Dedifferentiated amniotic fluid mesenchymal stem cell (primary cell): ENCODE measurements at regions not wholly inside any gene's neighbourhood (a gene's known extent, or its start where the extent isn't known, plus 50 kb on each side); places are given as distances from the start of the nearest gene placed in this dataset.
"Not testable (repeated sequence)": the region's sequence is repeated elsewhere in the genome, so short reads cannot be mapped to it uniquely, and the experiment has no call there.

Experiments
- DNase-seq: peaks from one replicate; pipeline ENCODE4 v3.0.0-alpha.2; 2016; ENCODE audit errors: extremely low spot score

GRCh38 chr10:25076506-25077177 lies 60.2 kb downstream of the THNSL1 start:
- no peak for DNase-seq

DNA sequence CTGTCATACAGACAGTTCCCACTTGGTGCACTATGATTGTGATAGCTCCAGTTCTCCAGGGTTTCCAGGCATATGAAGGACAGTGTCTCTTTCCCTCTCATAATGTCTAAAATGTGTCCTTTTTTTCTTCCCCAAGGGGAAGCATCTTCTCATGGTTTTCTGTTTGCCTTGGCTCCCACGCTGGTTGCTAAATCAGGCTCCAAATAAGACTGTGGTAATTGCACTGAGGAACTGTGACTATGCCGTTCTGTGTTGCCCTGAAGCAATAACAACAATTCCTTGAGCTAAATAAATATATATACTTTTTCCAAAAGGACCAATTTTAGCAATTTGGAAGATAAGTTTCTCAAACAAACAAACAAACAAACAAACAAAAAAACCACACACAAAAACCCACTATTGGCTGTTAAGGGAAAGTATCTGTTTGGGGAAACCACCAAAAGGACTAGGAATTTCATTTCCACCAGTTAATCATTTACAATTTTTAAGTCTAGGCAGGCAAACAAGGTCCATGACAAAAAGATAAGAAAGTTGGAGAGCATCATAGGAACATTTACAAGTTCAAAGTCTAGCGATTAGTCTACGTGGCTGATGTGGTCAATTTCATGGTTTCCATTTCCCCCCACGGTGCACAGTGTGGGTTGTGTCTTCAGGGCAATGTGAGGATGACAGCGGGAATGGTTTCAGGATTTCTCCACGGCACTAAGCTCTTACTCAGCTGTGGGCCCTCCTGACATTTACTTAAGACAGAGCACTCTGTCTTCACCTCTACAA lies 62.4 kb downstream of the THNSL1 start:
- no peak for DNase-seq

DNA sequence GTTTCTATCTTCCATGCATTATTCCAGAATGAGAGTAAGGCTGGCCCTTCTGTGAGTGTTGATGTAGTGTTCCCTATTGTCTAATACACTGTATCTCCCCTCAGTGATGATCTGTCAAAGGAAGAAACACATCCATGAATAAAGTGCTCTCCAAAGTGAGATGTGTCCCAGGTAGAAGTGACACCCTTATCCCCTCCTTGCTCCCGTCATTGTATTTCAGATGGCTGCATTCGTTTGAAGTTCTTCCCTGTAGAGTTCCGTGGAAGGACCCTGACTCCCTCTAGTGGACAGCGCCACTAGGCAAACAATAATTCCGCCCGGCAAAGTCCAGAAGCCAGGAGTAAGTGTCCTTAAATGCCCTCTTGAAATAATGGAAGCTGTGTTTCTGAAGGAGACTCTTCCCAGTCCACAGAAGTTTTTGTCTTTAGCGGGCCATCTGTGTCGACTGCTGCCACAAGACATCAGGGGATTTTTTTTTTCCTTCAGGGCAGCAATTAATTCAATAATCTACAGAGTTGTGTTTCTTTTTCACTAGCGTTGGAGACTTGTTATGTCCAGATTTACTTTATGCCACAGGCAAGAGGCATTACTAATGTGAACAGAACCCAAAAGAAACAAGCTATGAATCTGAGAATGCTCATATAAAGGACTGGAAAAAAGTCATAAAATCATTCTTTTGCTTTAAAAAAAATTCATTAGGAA lies 64.6 kb downstream of the THNSL1 start:
- peak; percentile 94 for DNase-seq

DNA sequence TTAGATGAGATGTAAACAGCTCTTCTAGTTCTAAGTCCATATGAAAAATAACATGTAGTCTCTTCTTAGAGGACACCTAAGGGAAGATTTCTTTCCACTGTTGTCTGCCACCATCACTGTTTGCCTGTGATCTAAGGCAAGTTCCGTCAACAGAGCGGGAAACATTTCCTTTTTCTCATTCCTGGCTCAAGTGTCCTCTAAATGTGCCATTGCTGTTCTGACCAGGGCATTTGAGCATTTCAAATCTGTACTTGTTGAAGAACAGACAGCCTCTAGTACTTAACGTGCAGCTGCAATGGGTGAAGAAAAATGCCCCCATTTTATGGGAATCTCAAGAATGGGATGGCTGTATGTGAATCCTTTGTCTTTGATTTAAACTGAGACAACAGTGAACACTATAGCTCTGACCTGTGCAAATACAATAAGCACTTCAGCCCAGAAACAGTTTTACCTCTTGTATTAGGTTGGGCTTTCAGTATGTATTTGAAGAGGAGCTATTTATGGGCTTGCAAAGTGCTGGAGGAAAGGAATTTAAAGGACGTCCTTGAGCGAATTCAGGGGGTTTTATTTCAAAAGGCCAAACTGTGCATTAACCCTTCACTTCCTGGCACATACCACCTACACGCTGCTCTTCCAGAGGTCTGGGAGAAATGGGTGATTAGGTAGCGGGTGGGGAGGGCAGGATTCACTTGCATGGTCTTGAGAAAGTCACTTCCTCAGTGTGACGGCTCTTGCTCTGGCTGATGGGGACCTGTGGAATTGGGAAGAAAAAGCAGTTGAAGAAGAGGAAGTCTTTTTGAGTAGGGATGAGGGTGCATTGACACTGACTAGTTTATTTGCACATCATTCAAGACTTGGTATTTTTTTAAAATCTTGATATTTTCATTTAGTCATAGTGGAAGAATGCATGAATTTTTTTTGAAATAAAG lies 66.1 kb downstream of the THNSL1 start:
- DNase-seq = no peak

DNA sequence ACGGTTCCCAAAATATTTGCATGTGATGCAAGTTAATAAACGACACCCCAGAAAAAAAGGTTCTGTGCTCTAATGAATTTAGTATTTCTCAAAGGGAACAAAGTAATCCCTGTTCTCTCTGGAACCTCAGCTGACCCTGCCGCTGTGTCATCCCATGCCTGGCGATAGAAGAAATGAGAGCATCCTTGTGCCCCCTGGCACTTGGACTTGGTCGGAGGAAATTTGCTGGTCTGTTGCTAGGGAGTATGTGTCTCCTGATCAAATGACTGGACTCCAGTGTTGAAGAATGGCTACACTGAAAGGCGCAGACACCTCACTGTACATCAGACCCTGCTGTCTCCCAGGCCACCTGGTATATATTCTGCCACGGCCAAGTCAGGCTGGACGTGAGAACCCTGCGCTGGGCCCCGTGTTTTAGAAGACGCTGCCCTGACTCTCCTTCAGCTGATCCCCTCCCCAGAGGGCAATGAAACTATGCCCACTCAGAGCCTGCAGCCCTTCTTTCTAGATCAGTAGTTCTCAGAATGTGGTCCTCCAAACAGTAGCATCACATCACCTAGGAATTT lies 67.2 kb downstream of the THNSL1 start:
- DNase-seq = no peak

- no peak for DNase-seq
These were observed 68.0 kb downstream of the THNSL1 start for GRCh38 chr10:25084447-25084846.

DNA sequence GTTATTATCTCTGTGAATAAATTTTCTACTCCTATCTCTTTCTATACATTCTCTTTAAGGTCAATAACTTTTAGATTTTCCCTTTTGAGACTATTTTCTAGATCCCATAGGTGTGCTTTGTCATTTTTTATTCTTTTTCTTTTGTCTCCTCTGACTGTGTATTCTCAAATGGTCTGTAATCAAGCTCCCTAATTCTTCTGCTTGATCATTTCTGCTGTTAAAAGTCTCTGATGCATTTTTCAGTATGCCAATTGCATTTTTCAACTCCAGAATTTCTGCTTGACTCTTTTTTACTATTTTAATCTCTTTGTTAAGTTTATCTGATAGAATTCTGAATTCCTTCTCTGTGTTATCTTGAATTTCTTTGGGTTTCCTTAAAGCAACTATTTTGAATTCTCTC lies 78.2 kb downstream of the THNSL1 start:
- DNase-seq = no peak

- DNase-seq = no peak
These were observed 77.0 kb upstream of the GPR158 start for GRCh38 chr10:25097669-25098411.

GRCh38 chr10:25100141-25100540 lies 74.7 kb upstream of the GPR158 start:
- no peak for DNase-seq

- DNase-seq = no peak
These were observed 73.2 kb upstream of the GPR158 start for GRCh38 chr10:25101461-25102146.

GRCh38 chr10:25102147-25102822 lies 72.5 kb upstream of the GPR158 start:
- no peak for DNase-seq

GRCh38 chr10:25103703-25104102 lies 71.1 kb upstream of the GPR158 start:
- DNase-seq = no peak

GRCh38 chr10:25104441-25104840 lies 70.4 kb upstream of the GPR158 start:
- DNase-seq = no peak

DNA sequence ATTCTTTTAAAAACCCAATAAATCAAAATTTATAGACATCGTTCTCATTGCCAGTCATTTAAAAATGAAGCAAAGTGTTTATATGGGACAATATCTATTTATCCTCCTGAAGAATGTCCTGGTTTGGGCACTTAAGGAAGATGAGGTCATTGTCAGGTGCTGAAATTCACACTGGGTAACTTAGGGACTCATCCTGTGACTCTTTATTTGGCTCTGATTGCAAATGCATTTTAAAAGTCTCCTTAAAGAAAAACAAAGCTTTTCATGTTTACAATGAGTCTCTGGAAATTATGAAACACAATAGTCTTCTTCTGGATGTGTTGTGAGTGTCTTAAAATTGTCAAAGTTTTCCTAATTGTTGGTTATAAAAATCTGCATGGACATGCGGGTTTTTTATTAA lies 69.5 kb upstream of the GPR158 start:
- no peak for DNase-seq

GRCh38 chr10:25105743-25106260 lies 69.0 kb upstream of the GPR158 start:
- DNase-seq = no peak

DNA sequence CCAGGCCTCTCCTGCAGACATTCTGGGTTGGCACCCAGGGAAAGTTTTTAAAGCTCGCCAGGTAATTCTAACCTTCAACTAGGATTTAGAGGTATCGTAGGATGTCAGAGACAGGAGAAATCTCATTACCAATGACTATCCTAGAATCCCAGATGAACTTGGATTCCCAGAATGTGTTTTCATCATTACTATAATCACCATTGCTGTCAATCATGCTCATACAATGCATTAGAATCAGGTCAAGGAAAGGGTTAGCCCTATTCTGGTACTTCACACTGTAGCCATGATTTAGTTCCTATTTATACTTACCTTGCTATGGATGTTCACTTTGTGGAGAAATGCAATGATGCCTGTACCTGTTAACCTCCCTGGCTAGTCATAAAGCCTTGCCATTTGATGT lies 67.0 kb upstream of the GPR158 start:
- DNase-seq = no peak

DNA sequence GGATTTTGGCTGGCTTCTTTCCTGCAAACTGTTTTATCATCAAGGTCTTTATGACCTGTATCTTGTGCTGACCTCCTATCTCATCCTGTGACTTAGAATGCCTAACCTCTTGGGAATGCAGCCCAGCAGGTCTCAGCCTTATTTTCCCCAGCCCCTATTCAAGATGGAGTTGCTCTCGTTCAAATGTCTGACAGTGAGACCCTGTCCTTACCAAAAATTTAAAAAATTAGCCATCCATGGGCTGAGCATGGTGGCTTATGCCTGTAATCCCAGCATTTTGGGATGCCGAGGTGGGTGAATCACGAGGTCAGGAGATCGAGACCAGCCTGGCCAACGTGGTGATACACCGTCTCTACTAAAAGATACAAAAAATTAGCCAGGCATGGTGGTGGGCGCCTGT lies 64.9 kb upstream of the GPR158 start:
- not testable (repeated sequence) for DNase-seq

DNA sequence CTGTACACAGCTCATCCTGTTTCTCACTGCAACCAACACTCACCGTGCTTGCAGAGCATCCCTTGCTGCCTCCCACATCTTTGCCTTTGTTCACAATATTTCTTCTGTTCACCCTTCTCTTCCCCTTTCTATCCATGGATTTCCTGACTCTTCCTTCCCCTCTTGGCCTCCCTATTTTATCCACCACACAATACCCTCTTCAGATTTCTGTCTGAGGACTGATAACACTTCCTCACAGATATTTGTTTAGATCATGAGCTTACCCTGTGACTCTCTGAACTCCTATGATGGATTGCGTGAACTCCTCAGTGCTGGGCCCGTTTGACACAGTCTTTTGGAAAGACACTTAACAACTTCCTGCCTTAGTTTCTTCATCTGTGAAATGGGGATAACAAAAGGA lies 62.8 kb upstream of the GPR158 start:
- DNase-seq = no peak
